NCI-H526 (cell line): ENCODE measurements at regions not wholly inside any gene's neighbourhood (a gene's known extent, or its start where the extent isn't known, plus 50 kb on each side); places are given as distances from the start of the nearest gene placed in this dataset.

Experiments used
- DNase-seq, 2 experiments: peaks; one replicate each; lab custom pipeline; 2025; lab: John Stamatoyannopoulos, UW

- DNase-seq, result no peak
These were observed 162.9 kb upstream of the SLC25A13 start for GRCh38 chr7:96484845-96485244.

- DNase-seq, result no peak
These were observed 162.2 kb upstream of the SLC25A13 start for GRCh38 chr7:96484091-96484490.

DNA sequence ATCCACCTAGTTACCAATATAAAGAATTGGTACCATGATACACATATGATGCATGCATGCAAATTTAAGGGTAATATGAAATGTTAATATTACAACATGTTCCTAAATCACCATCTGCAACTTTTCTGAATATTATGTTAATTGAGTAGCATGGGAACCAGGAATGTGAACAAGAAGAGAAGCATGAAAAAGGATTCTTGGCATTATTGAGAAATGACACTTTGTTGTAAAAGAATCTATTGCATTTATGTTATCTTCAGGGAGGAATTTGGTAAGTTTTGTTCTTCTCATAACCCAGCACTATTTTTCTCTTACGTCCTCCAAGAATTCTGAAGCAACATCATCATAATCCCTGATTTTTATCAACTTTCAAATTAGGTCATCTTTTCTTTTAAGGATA, 159.9 kb upstream of the SLC25A13 start:
- no peak for DNase-seq

- peak in 1 of 2 experiments; percentile 3 for DNase-seq
These were observed 157.2 kb upstream of the SLC25A13 start for GRCh38 chr7:96479015-96479645.

GRCh38 chr7:96471606-96472005, 149.7 kb upstream of the SLC25A13 start:
- DNase-seq, result no peak

DNA sequence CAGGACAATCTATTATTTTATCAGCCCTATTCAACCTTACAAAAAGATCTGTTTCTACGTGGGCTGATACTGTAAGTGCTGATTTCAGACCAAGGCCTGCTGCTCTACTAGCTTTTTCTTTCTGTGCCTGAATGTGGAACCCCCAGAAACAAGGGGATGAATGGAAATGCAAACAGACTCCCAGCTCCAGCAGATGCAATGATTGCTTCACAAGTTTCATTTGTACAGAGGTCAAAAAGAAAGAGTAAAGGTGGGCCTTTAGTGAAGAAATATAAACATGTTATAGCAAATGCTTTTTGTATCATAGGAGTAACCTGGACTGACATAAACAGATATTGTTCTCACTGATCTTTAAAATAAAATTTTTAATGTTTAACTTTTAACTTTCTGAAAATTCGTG, 130.2 kb upstream of the SLC25A13 start:
- DNase-seq, result no peak

GRCh38 chr7:96449094-96449493, 127.2 kb upstream of the SLC25A13 start:
- no peak for DNase-seq

- DNase-seq, result no peak
These were observed 125.3 kb upstream of the SLC25A13 start for GRCh38 chr7:96447109-96447645.

DNA sequence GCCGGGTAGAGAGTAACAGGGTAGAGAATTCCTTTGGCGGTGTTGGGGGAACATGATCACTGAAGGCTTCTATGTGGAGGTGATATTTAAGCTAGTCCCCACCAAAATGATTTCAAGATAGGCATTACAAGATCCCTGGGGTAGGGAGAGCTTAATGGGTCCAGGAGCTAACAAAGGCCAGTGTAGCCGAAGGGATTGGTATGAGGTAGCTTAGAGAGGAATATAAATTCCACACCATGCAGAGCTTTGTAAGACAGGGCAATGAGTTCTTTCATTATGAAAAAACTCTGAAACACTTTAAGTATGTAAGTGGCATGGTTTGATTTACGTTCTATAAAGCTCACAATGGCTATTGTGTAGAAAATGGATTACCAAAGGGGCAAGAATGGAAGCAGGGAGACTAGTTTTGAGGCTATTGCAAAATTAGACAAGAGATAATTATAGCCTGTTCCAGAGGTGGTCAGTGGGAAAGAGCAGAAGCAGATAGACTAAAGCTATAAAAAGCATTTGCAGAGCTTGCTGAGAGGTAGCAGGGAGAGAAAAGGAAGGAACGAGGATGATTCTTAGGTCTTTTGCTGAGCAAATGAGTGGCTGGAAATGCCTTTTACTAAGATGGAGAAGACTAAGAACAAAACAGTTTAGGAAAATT, 119.7 kb upstream of the SLC25A13 start:
- no peak for DNase-seq

DNA sequence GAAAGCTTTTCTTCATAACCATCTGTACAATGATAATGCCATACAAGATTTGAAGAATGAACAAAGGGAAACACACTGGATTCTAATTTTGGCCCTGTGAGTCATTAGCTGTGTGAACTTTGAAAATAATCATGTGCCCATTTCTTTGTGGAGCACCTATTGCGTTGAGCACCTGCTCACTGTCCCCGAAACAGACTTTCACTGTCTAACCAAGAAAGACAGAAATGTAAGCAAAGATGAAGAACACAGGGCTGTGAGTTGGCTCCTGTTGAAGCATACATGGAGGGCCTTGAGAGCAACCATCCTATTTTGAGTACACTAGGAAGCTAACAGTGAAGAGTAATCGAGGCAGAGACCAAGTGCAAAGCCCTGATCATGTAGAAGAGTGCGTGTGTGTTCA, 118.4 kb upstream of the SLC25A13 start:
- no peak for DNase-seq

- no peak for DNase-seq
These were observed 115.0 kb upstream of the SLC25A13 start for GRCh38 chr7:96436880-96437279.

- DNase-seq, result no peak
These were observed 108.5 kb upstream of the SLC25A13 start for GRCh38 chr7:96430356-96430755.

GRCh38 chr7:96427143-96427542, 105.2 kb upstream of the SLC25A13 start:
- DNase-seq, result no peak

DNA sequence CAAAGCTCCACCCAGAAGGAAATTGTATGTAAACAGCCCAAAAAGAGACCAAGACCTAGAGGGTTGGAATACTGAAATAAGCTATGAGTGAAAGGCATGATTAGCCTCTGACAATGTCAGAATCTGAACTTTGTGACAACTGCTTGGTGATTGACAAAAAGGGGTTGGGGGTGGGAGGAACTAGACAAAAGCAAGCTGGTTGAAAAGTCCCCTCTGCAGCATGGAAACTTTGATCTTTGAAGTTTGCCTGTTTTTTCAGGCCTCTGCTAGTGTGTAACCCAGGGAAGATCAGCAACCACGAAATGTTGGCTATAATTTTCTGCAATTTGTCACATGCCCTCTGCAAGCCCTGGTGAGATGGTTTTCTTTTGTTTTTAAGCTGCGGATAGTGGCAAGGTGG, 104.8 kb upstream of the SLC25A13 start:
- DNase-seq, result no peak

GRCh38 chr7:96426027-96426426, 104.1 kb upstream of the SLC25A13 start:
- DNase-seq, result no peak

DNA sequence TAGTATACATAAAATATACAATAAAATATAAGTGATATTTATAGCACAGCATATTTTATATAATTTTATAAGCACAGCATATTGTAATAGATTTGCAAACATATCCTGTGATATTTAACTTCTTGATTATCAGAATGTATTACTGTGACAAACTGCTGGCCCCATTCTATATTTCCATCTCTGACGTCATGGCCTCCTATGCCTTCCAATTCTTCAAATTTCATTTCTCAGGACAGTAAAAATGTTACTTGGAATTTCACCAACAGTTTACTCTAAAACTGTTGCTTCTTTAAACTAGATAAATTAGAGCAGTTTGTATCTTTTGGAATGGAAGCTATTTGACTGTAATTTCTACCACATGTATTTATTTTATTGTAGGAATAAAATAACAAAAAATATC, 102.5 kb upstream of the SLC25A13 start:
- DNase-seq, result no peak

GRCh38 chr7:96422388-96422787, 100.5 kb upstream of the SLC25A13 start:
- DNase-seq, result no peak

DNA sequence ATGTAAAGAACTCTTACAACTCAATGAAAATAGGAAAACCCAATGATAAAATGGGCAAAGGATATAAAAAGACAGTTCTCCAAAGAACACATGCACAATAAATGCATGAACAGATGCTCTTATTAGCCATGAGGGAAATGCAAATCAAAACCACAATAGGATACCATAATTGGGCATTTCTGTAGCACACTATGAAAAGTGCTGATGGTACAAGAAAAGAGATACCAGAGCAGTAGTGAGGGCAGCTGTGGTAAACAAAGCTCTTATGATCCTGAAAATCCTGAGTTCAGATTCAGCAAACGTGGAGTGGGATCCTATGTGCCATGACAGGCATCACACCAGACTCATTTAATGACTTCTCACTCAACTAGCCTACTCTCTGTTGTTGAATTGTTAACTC, 96.7 kb upstream of the SLC25A13 start:
- peak; percentile 22 to 35 for DNase-seq

DNA sequence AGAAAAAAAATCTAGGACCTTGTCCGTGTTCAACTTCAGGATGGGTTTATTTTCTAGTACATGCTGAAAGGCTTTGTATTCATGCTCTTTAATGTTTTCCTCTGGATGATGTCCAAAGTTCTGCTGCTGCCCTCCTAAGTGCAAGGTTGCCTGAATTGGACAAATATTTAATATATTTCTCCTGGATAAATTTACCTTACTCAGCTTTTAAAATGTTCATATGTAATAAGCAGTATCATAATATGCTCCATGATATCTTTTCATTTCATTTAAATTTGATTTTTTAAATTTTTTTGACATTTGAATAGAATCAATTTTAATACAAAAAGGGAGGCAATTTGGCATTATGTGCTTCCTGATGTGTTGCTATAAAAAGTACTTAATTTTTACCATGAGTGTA, 95.9 kb upstream of the SLC25A13 start:
- no peak for DNase-seq

- DNase-seq, result no peak
These were observed 94.7 kb upstream of the SLC25A13 start for GRCh38 chr7:96416599-96416998.

GRCh38 chr7:96416116-96416515, 94.2 kb upstream of the SLC25A13 start:
- no peak for DNase-seq

DNA sequence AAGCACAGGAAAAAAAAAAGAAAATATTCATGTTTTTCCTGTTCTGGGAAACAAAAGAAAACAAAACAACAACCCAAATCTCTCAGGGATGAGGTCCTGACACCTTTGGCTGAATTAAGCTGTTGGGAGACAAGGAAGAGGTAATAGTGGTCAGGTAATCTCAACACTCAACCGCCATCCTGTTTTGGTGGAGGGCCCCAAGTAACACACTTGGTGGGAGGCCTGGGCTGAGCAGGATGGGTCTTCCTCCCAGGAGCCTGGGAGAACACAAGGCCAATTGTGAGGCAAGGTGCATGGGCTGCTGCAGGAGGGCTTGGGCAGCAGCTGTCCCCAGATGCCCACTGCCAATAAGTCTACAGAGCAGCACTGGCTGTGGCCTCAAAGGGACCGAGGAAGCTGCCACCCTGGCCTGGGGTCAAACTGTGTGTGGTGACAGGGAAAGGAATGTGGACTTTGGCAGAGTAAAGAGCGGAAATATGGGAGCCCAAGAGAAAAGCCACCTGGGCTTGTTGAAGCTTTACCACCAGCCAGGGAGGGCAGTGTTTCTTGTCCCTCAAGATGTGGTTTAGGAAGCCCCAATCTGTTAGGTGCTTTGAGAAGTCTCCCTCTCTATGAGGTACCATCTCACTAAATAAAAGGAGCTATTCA, 93.5 kb upstream of the SLC25A13 start:
- peak in 1 of 2 experiments; percentile 14 for DNase-seq

- peak; percentile 61 to 90 for DNase-seq
These were observed 93.0 kb upstream of the SLC25A13 start for GRCh38 chr7:96414931-96415292.
